ENCODE measurements at regions not wholly inside any gene's neighbourhood (a gene's known extent, or its start where the extent isn't known, plus 50 kb on each side); places are given as distances from the start of the nearest gene placed in this dataset.

GRCh38 chr6:868201-868600, 175.3 kb upstream of the EXOC2 start:
- TF ChIP-seq PREB (CRISPR knock-in tag; IDR thresholded peaks at IDR 0.05; ENCODE audit: borderline replicate concordance), result no peak
- no peak for TF ChIP-seq ZNF219 (CRISPR knock-in tag; IDR thresholded peaks at IDR 0.05; ENCODE audit: borderline replicate concordance)
- TF ChIP-seq CTCF (IDR thresholded peaks at IDR 0.05), result no peak
- TF ChIP-seq ZNF317 (CRISPR knock-in tag; IDR thresholded peaks at IDR 0.05; ENCODE audit: borderline replicate concordance, low read depth), result no peak
- no peak for TF ChIP-seq USF2 (CRISPR knock-in tag; IDR thresholded peaks at IDR 0.05)
- no peak for TF ChIP-seq NR2C2 (CRISPR knock-in tag; IDR thresholded peaks at IDR 0.05)
- TF ChIP-seq MAX (CRISPR knock-in tag; IDR thresholded peaks at IDR 0.05), result no peak
- no peak for TF ChIP-seq ZNF512 (CRISPR knock-in tag; IDR thresholded peaks at IDR 0.05; ENCODE audit: borderline replicate concordance)
- TF ChIP-seq ETV6 (CRISPR knock-in tag; IDR thresholded peaks at IDR 0.05), result no peak
- no peak for TF ChIP-seq ATF1 (CRISPR knock-in tag; IDR thresholded peaks at IDR 0.05)
- no peak for TF ChIP-seq FOXP4 (CRISPR knock-in tag; IDR thresholded peaks at IDR 0.05)
- no peak for TF ChIP-seq IRF2 (CRISPR knock-in tag; IDR thresholded peaks at IDR 0.05; ENCODE audit: borderline replicate concordance, low read depth)
- no peak for TF ChIP-seq TEAD1 (CRISPR knock-in tag; IDR thresholded peaks at IDR 0.05)
- TF ChIP-seq RORB (CRISPR knock-in tag; IDR thresholded peaks at IDR 0.05), result no peak
